H1 (cell line): ENCODE measurements at regions not wholly inside any gene's neighbourhood (a gene's known extent, or its start where the extent isn't known, plus 50 kb on each side); places are given as distances from the start of the nearest gene placed in this dataset.

ENCODE experiments used
- CEBPB ChIP-seq: IDR thresholded peaks from 2 replicates; pipeline ENCODE4 v1.6.1; 2012; ENCODE audit warnings: low read depth, low read length
- EZH2 ChIP-seq: fragments of 200-600 bp; sonication (generic); IDR thresholded peaks from 2 replicates; pipeline ENCODE4 v1.7.1; 2012; ENCODE audit warnings: low read depth, mild to moderate bottlenecking, moderate library complexity, low read length, inconsistent platforms; ENCODE audit not compliant: severe bottlenecking
- FOSL1 ChIP-seq: IDR thresholded peaks from 2 replicates; pipeline ENCODE4 v1.6.1; 2011; ENCODE audit warnings: mild to moderate bottlenecking, low read depth, low read length, moderate library complexity; ENCODE audit not compliant: insufficient read depth
- SP2 ChIP-seq: IDR thresholded peaks from 2 replicates; pipeline ENCODE4 v1.6.1; 2012; ENCODE audit warnings: mild to moderate bottlenecking, low read length, inconsistent platforms
- SUZ12 ChIP-seq: fragments of 200-600 bp; sonication (generic); IDR thresholded peaks from 2 replicates; pipeline ENCODE4 v1.6.1; 2012; ENCODE audit warnings: mild to moderate bottlenecking, inconsistent platforms, low read length, moderate library complexity, mixed read lengths
- TF ChIP-seq, protein P1 (sequence below), 3 experiments: IDR thresholded peaks; 1 replicate in 2 of 3; 2 replicates in 1 of 3; pipeline versions ENCODE4 v1.5.1 to v1.6.1; 2011; ENCODE audit warnings: low read length in 3 of 3, mild to moderate bottlenecking in 3 of 3, inconsistent platforms in 2 of 3, low read depth in 1 of 3, moderate library complexity in 1 of 3; ENCODE audit not compliant: insufficient read depth in 1 of 3; ENCODE audit errors: control extremely low read depth in 1 of 3

DNA sequence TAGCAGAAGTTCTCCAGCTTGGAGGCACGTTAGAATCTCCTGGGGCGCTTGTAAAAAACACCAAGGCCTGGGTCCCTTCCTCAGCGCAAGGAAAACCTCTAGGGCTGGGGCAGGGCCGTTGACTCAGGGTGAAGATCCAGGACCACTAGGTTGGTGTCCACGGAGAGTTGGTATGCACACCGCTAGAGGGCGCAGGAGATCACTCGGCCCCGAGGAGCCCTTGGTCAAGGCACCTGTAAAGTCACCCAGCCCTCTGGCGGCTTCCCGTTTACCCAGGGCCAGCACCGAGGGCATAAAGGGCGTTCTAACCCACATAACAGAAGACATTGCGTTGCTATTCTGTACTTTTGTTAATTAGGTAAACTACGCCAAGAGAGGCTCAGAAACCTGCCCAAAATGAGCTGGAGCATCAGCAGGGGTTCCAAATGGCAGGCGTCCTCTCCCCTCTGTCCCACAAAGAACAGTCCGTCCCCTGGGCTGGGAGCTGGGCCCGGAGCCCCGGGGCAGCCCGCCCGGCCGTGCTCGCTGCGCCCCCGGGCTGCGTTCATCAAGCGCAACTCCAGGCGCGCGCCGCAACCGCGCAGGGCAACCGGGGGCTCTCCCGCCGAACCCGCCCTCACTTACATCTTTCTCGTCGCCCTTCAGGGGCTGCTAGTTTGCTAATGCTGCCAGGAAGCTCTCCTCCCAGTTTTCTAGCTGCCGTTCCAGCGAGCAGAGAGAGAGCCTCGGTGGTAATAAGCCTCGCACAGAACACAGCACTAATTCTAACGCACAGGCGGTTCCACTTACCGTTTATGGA lies 332.1 kb downstream of the ARRDC4 start (continued):
- TF ChIP-seq, protein P1, sequence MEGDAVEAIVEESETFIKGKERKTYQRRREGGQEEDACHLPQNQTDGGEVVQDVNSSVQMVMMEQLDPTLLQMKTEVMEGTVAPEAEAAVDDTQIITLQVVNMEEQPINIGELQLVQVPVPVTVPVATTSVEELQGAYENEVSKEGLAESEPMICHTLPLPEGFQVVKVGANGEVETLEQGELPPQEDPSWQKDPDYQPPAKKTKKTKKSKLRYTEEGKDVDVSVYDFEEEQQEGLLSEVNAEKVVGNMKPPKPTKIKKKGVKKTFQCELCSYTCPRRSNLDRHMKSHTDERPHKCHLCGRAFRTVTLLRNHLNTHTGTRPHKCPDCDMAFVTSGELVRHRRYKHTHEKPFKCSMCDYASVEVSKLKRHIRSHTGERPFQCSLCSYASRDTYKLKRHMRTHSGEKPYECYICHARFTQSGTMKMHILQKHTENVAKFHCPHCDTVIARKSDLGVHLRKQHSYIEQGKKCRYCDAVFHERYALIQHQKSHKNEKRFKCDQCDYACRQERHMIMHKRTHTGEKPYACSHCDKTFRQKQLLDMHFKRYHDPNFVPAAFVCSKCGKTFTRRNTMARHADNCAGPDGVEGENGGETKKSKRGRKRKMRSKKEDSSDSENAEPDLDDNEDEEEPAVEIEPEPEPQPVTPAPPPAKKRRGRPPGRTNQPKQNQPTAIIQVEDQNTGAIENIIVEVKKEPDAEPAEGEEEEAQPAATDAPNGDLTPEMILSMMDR (IDR thresholded peaks at IDR 0.05; ENCODE audit: control extremely low read depth in 1 of 3, insufficient read depth in 1 of 3, low read depth in 1 of 3, low read length in 3 of 3): peak; percentile 94 to 96 (median 94)
- peak; percentile 32 for TF ChIP-seq EZH2
- TF ChIP-seq FOSL1: no peak
- TF ChIP-seq SP2: no peak
- no peak for TF ChIP-seq CEBPB
- 0 out of 2 replicates have a peak, but pooled peaks have one; percentile 19 for TF ChIP-seq SUZ12
